ENCODE measurements at regions not wholly inside any gene's neighbourhood (a gene's known extent, or its start where the extent isn't known, plus 50 kb on each side); places are given as distances from the start of the nearest gene placed in this dataset.

DNA sequence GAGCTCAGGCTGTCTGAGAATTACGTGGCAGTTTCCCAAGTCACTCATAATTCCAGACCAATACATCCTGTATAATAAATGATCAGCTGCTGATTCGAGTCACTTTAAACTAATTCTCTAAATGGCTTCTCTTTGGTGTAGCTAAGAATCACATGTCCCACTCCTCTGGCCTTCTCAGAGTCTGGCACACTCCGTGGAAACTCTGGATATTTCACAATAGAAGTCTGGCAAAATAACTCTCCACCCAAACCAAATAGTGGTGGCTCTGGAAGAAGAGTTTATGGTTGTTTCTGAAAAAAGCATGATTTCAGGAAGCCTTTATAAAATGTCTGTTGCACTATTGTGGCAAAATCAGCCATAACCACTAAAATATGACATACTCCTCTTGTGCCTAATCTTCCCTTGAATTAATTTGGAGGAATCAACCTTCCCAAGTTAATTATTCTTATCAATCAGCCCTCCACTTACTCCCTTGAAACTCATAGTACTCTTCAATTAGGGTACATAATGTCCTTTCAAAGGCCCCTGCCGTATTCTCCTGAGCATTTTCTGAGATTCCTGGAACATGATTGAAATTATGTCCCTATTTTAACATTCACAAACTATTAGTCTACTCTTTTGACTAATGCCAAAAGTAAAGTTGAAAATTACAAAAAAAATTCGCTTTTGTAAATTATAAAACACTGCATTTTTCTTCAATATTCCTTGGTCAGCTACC, 991.6 kb downstream of the FAT4 start:
- Histone ChIP-seq H3K79me2 (ENCODE audit: control insufficient read depth, insufficient read depth, low read length) (no peaks in the 10 kb centered on the region), H2AFZ (ENCODE audit: control insufficient read depth, low read depth, low read length) (no peak overlapping the region), H3K27ac (ENCODE audit: control insufficient read depth, insufficient read depth) (no peak overlapping the region), H3K4me2 (ENCODE audit: control insufficient read depth, insufficient read depth) (no peak overlapping the region), H3K27me3 (replicated peaks in 1 of 2; ENCODE audit: control insufficient read depth in 2 of 2, insufficient read depth in 2 of 2, low read length in 1 of 2) (no peaks in the 10 kb centered on the region), H3K36me3 (ENCODE audit: control insufficient read depth in 2 of 2, insufficient read depth in 2 of 2, low read length in 1 of 2) (no peaks in the 10 kb centered on the region), H3K9ac (ENCODE audit: control insufficient read depth, insufficient read depth, low read length) (no peak overlapping the region), H3K4me3 (no peak overlapping the region), H4K20me1 (ENCODE audit: control insufficient read depth, insufficient read depth) (no peaks in the 10 kb centered on the region), H3K9me3 (replicated peaks; ENCODE audit: control insufficient read depth, insufficient read depth, low read length) (no peaks in the 10 kb centered on the region), H3K4me1 (ENCODE audit: control insufficient read depth, insufficient read depth, low read length) (no peaks in the 10 kb centered on the region)
- RAD21 ChIA-PET (ENCODE audit: unreplicated experiment) = no interaction called here
- FAIRE-seq (no peak), ATAC-seq (no peak), DNase-seq (ENCODE audit: low read depth, low spot score) (no peak)
- no TSS peak for BruUV-seq (replicated peaks)
- CTCF ChIA-PET = no interaction called here
- in situ Hi-C loops (cut with MboI) = no loop called here
- SMC1A ChIA-PET (ENCODE audit: uncharacterized antibody, unreplicated experiment) = no interaction called here
- TF ChIP-seq YBX1 (IDR thresholded peaks at IDR 0.05) (no peak), EZH2 (IDR thresholded peaks at IDR 0.05; ENCODE audit: borderline replicate concordance, control insufficient read depth, low read depth, low read length) (no peak), EGR1 (IDR thresholded peaks at IDR 0.05; ENCODE audit: borderline replicate concordance in 1 of 2, low read depth in 2 of 2, low read length in 2 of 2) (no peak), ELK1 (IDR thresholded peaks at IDR 0.05; ENCODE audit: low read depth, low read length) (no peak), E4F1 (IDR thresholded peaks at IDR 0.05; ENCODE audit: borderline replicate concordance, partially characterized antibody) (no peak)
- TF ChIP-seq, protein P1, sequence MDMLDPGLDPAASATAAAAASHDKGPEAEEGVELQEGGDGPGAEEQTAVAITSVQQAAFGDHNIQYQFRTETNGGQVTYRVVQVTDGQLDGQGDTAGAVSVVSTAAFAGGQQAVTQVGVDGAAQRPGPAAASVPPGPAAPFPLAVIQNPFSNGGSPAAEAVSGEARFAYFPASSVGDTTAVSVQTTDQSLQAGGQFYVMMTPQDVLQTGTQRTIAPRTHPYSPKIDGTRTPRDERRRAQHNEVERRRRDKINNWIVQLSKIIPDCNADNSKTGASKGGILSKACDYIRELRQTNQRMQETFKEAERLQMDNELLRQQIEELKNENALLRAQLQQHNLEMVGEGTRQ (IDR thresholded peaks at IDR 0.05; ENCODE audit: borderline replicate concordance, low read depth, low read length) = no peak
- POLR2A ChIA-PET = interaction anchor here (0.6 kb wide), 1 partner anchor 1418 kb away, joined by 3 read pairs; no protein-coding TSS in a partner anchor
- 0% methylated on average over 5 of the region's 5 CpGs for WGBS (ENCODE audit: insufficient coverage, insufficient replicate concordance, low lambda C conversion rate, missing lambda C conversion rate)
- intact Hi-C loops (cut with micrococcal nuclease; ENCODE audit: unreplicated experiment) = no loop called here
